Mesendoderm (in vitro differentiated cells): ENCODE measurements at regions not wholly inside any gene's neighbourhood (a gene's known extent, or its start where the extent isn't known, plus 50 kb on each side); places are given as distances from the start of the nearest gene placed in this dataset.
"Not testable (repeated sequence)": the region's sequence is repeated elsewhere in the genome, so short reads cannot be mapped to it uniquely, and the experiment has no call there.

Experiments used
- DNase-seq: peaks from one replicate; pipeline ENCODE4 v3.0.0; 2013
- H2AK5ac ChIP-seq: 2 replicates; pipeline ENCODE4 v1.6.1; 2013; ENCODE audit warnings: low read length, inconsistent platforms
- H2BK120ac ChIP-seq: 2 replicates; pipeline ENCODE4 v1.6.1; 2013; ENCODE audit warnings: low read depth, mild to moderate bottlenecking, low read length, moderate library complexity, mixed read lengths
- H2BK15ac ChIP-seq: replicated peaks from 2 replicates; pipeline ENCODE4 v1.6.1; 2013; ENCODE audit warnings: low read depth, mild to moderate bottlenecking, moderate library complexity
- H2BK5ac ChIP-seq: 2 replicates; pipeline ENCODE4 v1.6.1; 2013; ENCODE audit warnings: low read length, inconsistent platforms
- H3K18ac ChIP-seq: 2 replicates; pipeline ENCODE4 v1.6.1; 2013; ENCODE audit warnings: mild to moderate bottlenecking, low read length, mixed read lengths
- H3K23ac ChIP-seq: one replicate; pipeline ENCODE4 v1.6.1; 2013; ENCODE audit warnings: low read length
- H3K27ac ChIP-seq: 2 replicates; pipeline ENCODE4 v1.5.1; 2013; ENCODE audit warnings: low read depth, mild to moderate bottlenecking, inconsistent platforms, low read length, moderate library complexity
- H3K27me3 ChIP-seq: 2 replicates; pipeline ENCODE4 v1.6.1; 2013; ENCODE audit warnings: low read length, control low read depth, mild to moderate bottlenecking, inconsistent platforms; ENCODE audit not compliant: insufficient read depth, poor library complexity
- H3K36me3 ChIP-seq: 2 replicates; pipeline ENCODE4 v1.6.1; 2013; ENCODE audit warnings: low read length, inconsistent platforms; ENCODE audit not compliant: control insufficient read depth, insufficient read depth
- H3K4ac ChIP-seq: one replicate; pipeline ENCODE4 v1.6.1; 2013; ENCODE audit warnings: low read depth, mild to moderate bottlenecking, low read length, moderate library complexity
- H3K4me1 ChIP-seq: 2 replicates; pipeline ENCODE4 v1.6.1; 2013; ENCODE audit warnings: low read depth, low read length, inconsistent platforms; ENCODE audit not compliant: control insufficient read depth
- H3K4me2 ChIP-seq: 2 replicates; pipeline ENCODE4 v1.6.1; 2013; ENCODE audit warnings: low read length
- H3K4me3 ChIP-seq: 2 replicates; pipeline ENCODE4 v1.5.1; 2013; ENCODE audit warnings: mild to moderate bottlenecking, low read length
- H3K56ac ChIP-seq: one replicate; pipeline ENCODE4 v1.6.1; 2013; ENCODE audit warnings: low read length
- H3K79me1 ChIP-seq: 2 replicates; pipeline ENCODE4 v1.6.1; 2013; ENCODE audit warnings: low read length, inconsistent platforms
- H3K79me2 ChIP-seq: 2 replicates; pipeline ENCODE4 v1.6.1; 2013; ENCODE audit warnings: mild to moderate bottlenecking, low read length; ENCODE audit not compliant: control insufficient read depth, insufficient read depth
- H3K9ac ChIP-seq: 2 replicates; pipeline ENCODE4 v1.6.1; 2013; ENCODE audit warnings: low read length, inconsistent platforms
- H4K5ac ChIP-seq: one replicate; pipeline ENCODE4 v1.6.1; 2013; ENCODE audit warnings: low read length
- H4K8ac ChIP-seq: one replicate; pipeline ENCODE4 v1.6.1; 2013; ENCODE audit warnings: low read depth, mild to moderate bottlenecking, control low read depth, low read length, moderate library complexity
- WGBS: extraction: QIAGEN DNeasy Blood & Tissue Kit; methylation state at CpG from one replicate; pipeline ENCODE4 v1.1.7; 2013; ENCODE audit warnings: low lambda C conversion rate, missing lambda C conversion rate; ENCODE audit not compliant: insufficient coverage; ENCODE audit errors: extremely low coverage; 5-methylcytosine and 5-hydroxymethylcytosine counted together

GRCh38 chr14:101290611-101291010 lies 270.7 kb upstream of the DIO3 start:
- Histone ChIP-seq H3K18ac (no peak overlapping the region), H3K4ac (no peak overlapping the region), H3K9ac (no peak overlapping the region), H2BK5ac (no peak overlapping the region), H3K4me2 (no peak overlapping the region), H3K79me1 (no peaks in the 10 kb centered on the region), H3K79me2 (no peaks in the 10 kb centered on the region), H3K4me1 (no peaks in the 10 kb centered on the region), H3K27me3 (no peaks in the 10 kb centered on the region), H2BK120ac (no peak overlapping the region), H2AK5ac (no peak overlapping the region), H2BK15ac (no peak overlapping the region), H3K36me3 (no peaks in the 10 kb centered on the region), H4K8ac (no peak overlapping the region), H3K27ac (no peak overlapping the region), H3K23ac (no peak overlapping the region), H3K4me3 (no peak overlapping the region), H3K56ac (no peak overlapping the region), H4K5ac (no peak overlapping the region)
- no peak for DNase-seq
- no CpG with 5 or more reads among the region's 6 CpGs for WGBS

GRCh38 chr14:101291390-101291789 lies 269.9 kb upstream of the DIO3 start:
- Histone ChIP-seq H3K4me3 (no peak overlapping the region), H3K23ac (no peak overlapping the region)

GRCh38 chr14:101292448-101292847 lies 268.8 kb upstream of the DIO3 start:
- Histone ChIP-seq H3K4ac (no peak overlapping the region), H2BK120ac (no peak overlapping the region), H3K23ac (no peak overlapping the region), H3K79me2 (no peaks in the 10 kb centered on the region), H3K27me3 (no peaks in the 10 kb centered on the region), H3K4me1 (no peaks in the 10 kb centered on the region), H2BK5ac (no peak overlapping the region), H2BK15ac (no peak overlapping the region), H3K4me2 (no peak overlapping the region), H3K79me1 (no peaks in the 10 kb centered on the region), H3K9ac (no peak overlapping the region), H3K56ac (no peak overlapping the region), H3K4me3 (no peak overlapping the region), H2AK5ac (no peak overlapping the region), H3K27ac (no peak overlapping the region), H3K36me3 (peaks cover 2% of the 10 kb centered on the region), H3K18ac (no peak overlapping the region), H4K8ac (no peak overlapping the region), H4K5ac (no peak overlapping the region)
- no CpG with 5 or more reads among the region's 5 CpGs for WGBS
- no peak for DNase-seq

More at GRCh38 chr14:101291390-101291789, 269.9 kb upstream of the DIO3 start:
- no CpG with 5 or more reads among the region's 3 CpGs for WGBS
- Histone ChIP-seq H2BK15ac (no peak overlapping the region), H2AK5ac (no peak overlapping the region), H4K5ac (no peak overlapping the region), H3K9ac (no peak overlapping the region), H3K56ac (no peak overlapping the region), H2BK5ac (no peak overlapping the region), H4K8ac (no peak overlapping the region), H3K18ac (no peak overlapping the region), H3K79me2 (no peaks in the 10 kb centered on the region), H3K4me1 (no peaks in the 10 kb centered on the region), H3K27me3 (no peaks in the 10 kb centered on the region), H2BK120ac (no peak overlapping the region), H3K4ac (no peak overlapping the region), H3K79me1 (no peaks in the 10 kb centered on the region), H3K4me2 (no peak overlapping the region), H3K27ac (no peak overlapping the region), H3K36me3 (peaks cover under 1% of the 10 kb centered on the region)
- no peak for DNase-seq

GRCh38 chr14:101293605-101294004 lies 267.7 kb upstream of the DIO3 start:
- Histone ChIP-seq H3K36me3 (peaks cover 2% of the 10 kb centered on the region), H2BK5ac (no peak overlapping the region), H3K27me3 (no peaks in the 10 kb centered on the region), H3K4me3 (no peak overlapping the region), H3K79me2 (no peaks in the 10 kb centered on the region), H2BK15ac (no peak overlapping the region), H3K79me1 (no peaks in the 10 kb centered on the region), H2AK5ac (peak overlapping the region; percentile 34), H3K4me1 (no peaks in the 10 kb centered on the region), H4K8ac (no peak overlapping the region), H3K18ac (no peak overlapping the region), H3K56ac (peak overlapping the region; percentile 34), H3K4me2 (no peak overlapping the region), H3K23ac (no peak overlapping the region), H2BK120ac (no peak overlapping the region), H3K9ac (no peak overlapping the region), H4K5ac (no peak overlapping the region), H3K27ac (no peak overlapping the region), H3K4ac (no peak overlapping the region)
- no peak for DNase-seq

- Histone ChIP-seq H3K27ac (no peak overlapping the region), H2BK5ac (peak overlapping the region; percentile 43), H3K79me2 (no peaks in the 10 kb centered on the region), H3K36me3 (peaks cover 2% of the 10 kb centered on the region), H3K18ac (no peak overlapping the region), H3K56ac (no peak overlapping the region), H2AK5ac (no peak overlapping the region), H2BK15ac (no peak overlapping the region), H3K79me1 (no peaks in the 10 kb centered on the region), H3K4me3 (no peak overlapping the region), H3K4me1 (no peaks in the 10 kb centered on the region), H3K9ac (no peak overlapping the region), H3K4ac (no peak overlapping the region), H3K4me2 (no peak overlapping the region), H4K5ac (no peak overlapping the region), H3K27me3 (no peaks in the 10 kb centered on the region), H4K8ac (no peak overlapping the region), H2BK120ac (no peak overlapping the region), H3K23ac (no peak overlapping the region)
- no CpG with 5 or more reads among the region's 1 CpG for WGBS
- no peak for DNase-seq
Observed at GRCh38 chr14:101294136-101294535, 267.2 kb upstream of the DIO3 start.

- not testable (repeated sequence) for H3K27me3 ChIP-seq, H3K18ac ChIP-seq, H3K23ac ChIP-seq, H4K5ac ChIP-seq, H3K4ac ChIP-seq, H4K8ac ChIP-seq, H2AK5ac ChIP-seq, H2BK15ac ChIP-seq, H3K4me3 ChIP-seq, H2BK120ac ChIP-seq, H3K79me1 ChIP-seq, H3K56ac ChIP-seq, H3K4me1 ChIP-seq, H3K27ac ChIP-seq, H3K36me3 ChIP-seq, H3K79me2 ChIP-seq, H3K4me2 ChIP-seq
- H3K9ac ChIP-seq = peak overlapping the region; percentile 49
- WGBS = no CpG with 5 or more reads among the region's 4 CpGs
- DNase-seq = peak; percentile 97
- H2BK5ac ChIP-seq = peak overlapping the region; percentile 76
Observed at GRCh38 chr14:101299781-101300180, 261.5 kb upstream of the DIO3 start.
